NCI-H748 (cell line): ENCODE measurements at regions not wholly inside any gene's neighbourhood (a gene's known extent, or its start where the extent isn't known, plus 50 kb on each side); places are given as distances from the start of the nearest gene placed in this dataset.

Experiments
- DNase-seq: peaks from one replicate; lab custom pipeline; 2025; ENCODE audit not compliant: unreplicated experiment; lab: John Stamatoyannopoulos, UW

DNA sequence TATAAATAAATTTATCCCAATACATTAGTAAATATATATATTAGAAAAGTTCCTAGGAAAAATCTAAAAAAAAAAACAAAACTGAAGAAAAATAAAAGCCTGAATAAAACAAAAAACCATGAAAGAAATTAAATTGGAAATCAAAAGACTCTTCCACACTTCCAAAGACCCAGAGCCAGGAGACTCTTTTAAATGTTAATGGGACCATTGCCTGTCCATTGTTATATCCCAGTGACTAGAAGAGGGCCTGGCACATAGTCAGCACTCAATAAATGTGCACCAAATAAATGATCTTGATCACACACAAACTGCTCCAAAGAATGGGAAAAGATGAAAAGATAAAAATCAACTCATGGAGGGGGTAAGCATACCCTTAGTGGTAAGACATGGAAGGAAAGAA is 51.3 kb upstream of the CLDN18 start:
- no peak for DNase-seq
